GM10248 (cell line): ENCODE measurements at regions not wholly inside any gene's neighbourhood (a gene's known extent, or its start where the extent isn't known, plus 50 kb on each side); places are given as distances from the start of the nearest gene placed in this dataset.
A peak's percentile ranks its signal among the peaks of the same experiment; 100 is the strongest.
"Not testable (repeated sequence)": the region's sequence is repeated elsewhere in the genome, so short reads cannot be mapped to it uniquely, and the experiment has no call there.

Experiments used
- CTCF ChIA-PET: fragments of 300-600 bp; sonication (Branson Sonifier 250); formaldehyde crosslinking; extraction: SDS; loops from one replicate; lab custom pipeline; 2021; ENCODE audit warnings: antibody characterized with exemption; lab: Yijun Ruan, JAX
- POLR2A ChIA-PET: fragments of 350-650 bp; sonication (Branson Sonifier 250); formaldehyde crosslinking; extraction: SDS; loops from one replicate; lab custom pipeline; 2020; ENCODE audit warnings: antibody characterized with exemption; lab: Yijun Ruan, JAX
- DNase-seq: peaks from one replicate; pipeline ENCODE4 v3.0.0; 2012; ENCODE audit errors: extremely low spot score
- CTCF ChIP-seq: IDR thresholded peaks from 2 replicates; pipeline ENCODE4 v1.5.1; 2012; ENCODE audit warnings: mild to moderate bottlenecking, low read depth; ENCODE audit errors: extremely low read depth, missing control alignments, control extremely low read depth

DNA sequence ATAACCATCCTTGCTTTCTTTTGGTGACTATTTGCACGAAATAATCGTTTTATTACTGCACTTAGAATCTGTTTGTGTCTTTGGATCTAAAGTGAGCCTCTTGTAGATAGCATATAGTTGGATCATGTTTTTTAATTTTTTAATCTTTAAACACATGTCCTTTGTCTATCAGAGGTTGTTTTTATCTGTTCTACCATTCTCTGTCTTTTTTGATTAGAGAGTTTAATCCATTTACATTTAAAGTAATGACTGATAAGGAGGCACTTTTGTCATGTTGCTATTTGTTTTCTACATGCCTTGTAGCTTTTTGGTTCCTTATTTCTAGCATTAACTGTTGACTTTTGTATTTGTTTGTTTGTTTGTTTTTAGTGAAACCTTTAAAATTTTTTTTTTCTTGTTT lies 506.2 kb upstream of the RGS6 start:
- no peak for TF ChIP-seq CTCF
- ChIA-PET POLR2A (no interaction called here), CTCF (no interaction called here)
- DNase-seq = no peak

DNA sequence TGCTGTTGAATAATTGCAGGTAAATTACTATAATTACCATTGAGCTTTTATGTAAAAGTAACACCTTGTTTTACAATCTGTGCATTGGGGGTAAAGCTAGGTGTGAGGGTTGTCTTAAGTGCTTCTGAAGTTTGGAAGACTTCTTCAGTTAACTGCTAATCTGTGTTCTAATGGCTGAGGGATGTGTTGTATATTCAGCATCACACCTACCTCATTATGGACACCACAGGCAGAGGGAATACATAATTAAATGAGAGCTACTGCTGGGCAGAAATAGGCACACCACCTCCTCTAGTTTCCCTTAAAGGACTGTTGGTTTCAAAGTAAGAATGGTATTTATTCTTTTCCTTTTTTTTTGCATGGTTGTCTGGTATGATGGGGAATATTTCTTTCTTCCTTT lies 502.3 kb upstream of the RGS6 start:
- TF ChIP-seq CTCF = no peak
- no peak for DNase-seq
- CTCF ChIA-PET = interaction anchor here (1.1 to 2.2 kb wide), 13 partner anchors 9 to 323 kb away, joined by 3 to 15 read pairs (median 5); no protein-coding TSS in a partner anchor
- POLR2A ChIA-PET = interaction anchor here (1.1 to 1.5 kb wide), 2 partner anchors 26 to 68 kb away, joined by 3 read pairs; no protein-coding TSS in a partner anchor

DNA sequence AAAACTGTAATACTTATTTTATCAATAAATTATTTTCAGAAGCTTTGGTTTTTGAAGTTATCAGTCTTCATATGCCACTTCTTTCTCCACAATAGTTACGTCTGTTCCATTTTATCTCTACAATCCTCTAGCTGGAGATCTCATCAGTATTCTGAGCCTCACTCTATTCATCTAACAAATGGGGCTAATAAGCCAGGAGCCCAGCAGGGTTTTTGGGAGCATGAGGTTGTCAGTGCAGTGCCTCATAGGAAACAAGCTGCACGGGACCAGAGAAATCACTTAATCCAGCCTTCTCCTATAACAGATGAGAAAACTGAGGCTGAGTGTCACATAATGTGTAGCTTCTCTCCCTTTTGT lies 501.9 kb upstream of the RGS6 start:
- TF ChIP-seq CTCF = no peak
- ChIA-PET CTCF (interaction anchor here (1.1 to 2.2 kb wide), 13 partner anchors 9 to 322 kb away, joined by 3 to 15 read pairs (median 5); no protein-coding TSS in a partner anchor), POLR2A (interaction anchor here (1.1 to 1.5 kb wide), 2 partner anchors 26 to 67 kb away, joined by 3 read pairs; no protein-coding TSS in a partner anchor)
- no peak for DNase-seq

DNA sequence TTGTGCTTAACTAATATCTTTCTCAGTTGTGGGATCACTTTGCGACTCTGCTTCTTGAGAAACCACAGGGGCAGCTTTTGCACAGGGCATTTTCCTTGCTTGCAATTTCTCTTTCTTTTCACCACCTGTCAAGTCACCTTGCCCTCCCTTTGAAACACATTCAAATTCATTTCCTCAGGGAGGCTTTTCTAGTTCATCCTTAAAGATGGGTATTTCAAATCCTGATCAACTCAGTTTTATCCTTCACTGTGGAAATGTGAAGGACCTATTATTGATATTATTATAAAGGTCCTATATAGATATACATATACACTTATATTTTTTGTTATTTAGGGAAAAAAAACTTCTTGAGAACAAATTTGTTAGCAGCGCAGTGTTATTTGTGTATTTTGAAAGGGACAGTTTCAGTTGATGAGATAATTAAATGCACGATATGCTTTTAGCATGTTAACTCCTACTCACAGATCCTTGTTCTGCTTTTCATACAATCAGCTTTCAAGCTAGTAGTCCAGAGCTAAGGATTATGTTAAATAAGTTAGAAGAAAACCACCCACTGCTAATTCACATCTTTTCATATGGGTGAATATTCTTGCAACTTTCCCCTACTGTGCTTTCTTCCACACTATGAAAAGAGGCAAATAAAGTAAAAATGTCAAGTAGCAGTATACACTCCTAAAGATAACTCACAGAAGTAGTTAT lies 501.4 kb upstream of the RGS6 start:
- TF ChIP-seq CTCF = no peak
- CTCF ChIA-PET = interaction anchor here (1.0 to 2.2 kb wide), 13 partner anchors 9 to 322 kb away, joined by 3 to 15 read pairs (median 5); no protein-coding TSS in a partner anchor
- DNase-seq = peak; percentile 37
- POLR2A ChIA-PET = interaction anchor here (1.1 to 1.5 kb wide), 2 partner anchors 27 to 67 kb away, joined by 3 read pairs; no protein-coding TSS in a partner anchor

DNA sequence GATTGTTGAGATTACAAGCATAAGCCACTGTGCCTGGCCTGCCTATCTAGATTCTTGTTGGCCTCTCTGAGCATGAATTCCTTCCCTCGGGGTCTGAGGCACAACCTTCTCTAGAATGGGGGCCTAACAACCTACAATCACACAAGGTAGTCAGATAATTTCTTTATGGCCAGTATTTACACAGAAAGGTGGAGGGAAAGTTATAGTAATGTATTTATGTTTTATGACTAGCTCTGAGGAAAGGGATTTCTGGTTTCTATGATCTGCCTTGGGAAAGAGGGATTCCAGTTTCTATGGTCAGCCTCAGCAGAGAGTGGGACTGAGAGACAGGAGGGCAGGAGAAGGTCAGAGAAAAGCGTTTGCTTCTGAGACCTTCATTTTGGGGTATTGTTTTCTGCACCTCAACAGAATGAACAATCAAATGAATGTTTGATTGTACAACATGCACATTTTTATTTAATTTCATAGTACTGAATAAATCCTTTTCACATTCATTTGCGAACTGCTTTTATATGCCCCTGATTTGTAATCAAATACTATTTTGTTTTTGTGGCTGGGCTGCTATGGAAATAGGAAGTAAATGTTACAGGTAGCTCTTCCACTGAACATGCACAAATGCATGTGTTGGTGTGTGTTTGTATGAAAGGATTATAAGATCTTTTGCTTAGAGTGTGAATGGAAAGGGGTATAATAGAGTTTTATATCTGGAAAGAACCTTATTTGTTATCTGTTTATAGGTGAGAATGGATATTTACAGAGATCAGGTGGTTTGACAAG lies 499.7 kb upstream of the RGS6 start:
- no peak for DNase-seq
- TF ChIP-seq CTCF = no peak
- ChIA-PET POLR2A (no interaction called here), CTCF (interaction anchor here (1.1 to 1.5 kb wide), 3 partner anchors 13 to 21 kb away, joined by 3 to 4 read pairs (median 3); no protein-coding TSS in a partner anchor)

- DNase-seq = no peak
- POLR2A ChIA-PET = no interaction called here
- no peak for TF ChIP-seq CTCF
- CTCF ChIA-PET = interaction anchor here (1.5 kb wide), 1 partner anchor 12 kb away, joined by 4 read pairs; no protein-coding TSS in a partner anchor
These were observed 498.9 kb upstream of the RGS6 start for GRCh38 chr14:71433303-71433702.

DNA sequence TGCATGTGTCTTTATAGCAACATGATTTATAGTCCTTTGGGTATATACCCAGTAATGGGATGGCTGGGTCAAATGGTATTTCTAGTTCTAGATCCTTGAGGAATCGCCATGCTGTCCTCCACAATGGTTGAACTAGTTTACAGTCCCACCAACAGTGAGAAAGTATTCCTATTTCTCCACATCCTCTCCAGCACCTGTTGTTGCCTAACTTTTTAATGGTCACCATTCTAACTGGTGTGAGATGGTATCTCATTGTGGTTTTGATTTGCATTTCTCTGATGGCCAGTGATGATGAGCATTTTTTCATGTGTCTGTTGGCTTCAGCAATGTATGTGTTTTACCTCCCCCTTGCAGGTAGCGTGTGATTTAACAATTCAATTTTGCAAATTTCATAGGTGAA lies 496.6 kb upstream of the RGS6 start:
- DNase-seq, POLR2A ChIA-PET, CTCF ChIA-PET: not testable (repeated sequence)
